ENCODE measurements at regions not wholly inside any gene's neighbourhood (a gene's known extent, or its start where the extent isn't known, plus 50 kb on each side); places are given as distances from the start of the nearest gene placed in this dataset.

GRCh38 chrX:69038816-69039215, 126.4 kb downstream of the PJA1 start:
- no peaks in the 10 kb centered on the region for H3F3A ChIP-seq (ENCODE audit: insufficient read depth, low read length)
- H3K4me2 ChIP-seq (ENCODE audit: low read depth, low read length), result no peak overlapping the region
- no peak overlapping the region for H3K9ac ChIP-seq (ENCODE audit: low read length)
- no peaks in the 10 kb centered on the region for H3K9me2 ChIP-seq (replicated peaks; ENCODE audit: insufficient read depth, low read length)
- H3K79me2 ChIP-seq (ENCODE audit: low read length), result no peaks in the 10 kb centered on the region
- H4K20me1 ChIP-seq (ENCODE audit: insufficient read depth, low read length), result no peaks in the 10 kb centered on the region
- DNase-seq, result no peak
- no peaks in the 10 kb centered on the region for H3K27me3 ChIP-seq (replicated peaks; ENCODE audit: insufficient read depth, low read length)
- no peak for TF ChIP-seq EZH2phosphoT487 (IDR thresholded peaks at IDR 0.05; ENCODE audit: low read length)
- TF ChIP-seq EZH2 (optimal IDR thresholded peaks at IDR 0.05; ENCODE audit: low read depth, low read length), result no peak
- TF ChIP-seq CTCF (IDR thresholded peaks at IDR 0.05; ENCODE audit: low read length), result no peak
- H3K4me3 ChIP-seq (ENCODE audit: low read length), result no peak overlapping the region
- H3K27ac ChIP-seq (ENCODE audit: low read length), result no peak overlapping the region
- no peaks in the 10 kb centered on the region for H3K9me3 ChIP-seq (replicated peaks; ENCODE audit: insufficient read depth, low read length)
- no peak overlapping the region for H2AFZ ChIP-seq (ENCODE audit: low read length)
- no peaks in the 10 kb centered on the region for H3K36me3 ChIP-seq (replicated peaks; ENCODE audit: insufficient read depth, low read length)
- H3K4me1 ChIP-seq (ENCODE audit: low read length), result no peaks in the 10 kb centered on the region

GRCh38 chrX:69038188-69038587, 127.1 kb downstream of the PJA1 start:
- H2AFZ ChIP-seq (ENCODE audit: low read length), result no peak overlapping the region
- no peaks in the 10 kb centered on the region for H3K9me2 ChIP-seq (replicated peaks; ENCODE audit: insufficient read depth, low read length)
- H3K27ac ChIP-seq (ENCODE audit: low read length), result no peak overlapping the region
- H3K9me3 ChIP-seq (replicated peaks; ENCODE audit: insufficient read depth, low read length), result no peaks in the 10 kb centered on the region
- no peaks in the 10 kb centered on the region for H4K20me1 ChIP-seq (ENCODE audit: insufficient read depth, low read length)
- no peak overlapping the region for H3K4me2 ChIP-seq (ENCODE audit: low read depth, low read length)
- no peak overlapping the region for H3K9ac ChIP-seq (ENCODE audit: low read length)
- no peaks in the 10 kb centered on the region for H3F3A ChIP-seq (ENCODE audit: insufficient read depth, low read length)
- H3K4me3 ChIP-seq (ENCODE audit: low read length), result no peak overlapping the region
- no peak for DNase-seq
- no peak for TF ChIP-seq CTCF (IDR thresholded peaks at IDR 0.05; ENCODE audit: low read length)
- no peak for TF ChIP-seq EZH2 (optimal IDR thresholded peaks at IDR 0.05; ENCODE audit: low read depth, low read length)
- TF ChIP-seq EZH2phosphoT487 (IDR thresholded peaks at IDR 0.05; ENCODE audit: low read length), result no peak
- no peaks in the 10 kb centered on the region for H3K4me1 ChIP-seq (ENCODE audit: low read length)
- no peaks in the 10 kb centered on the region for H3K79me2 ChIP-seq (ENCODE audit: low read length)
- no peaks in the 10 kb centered on the region for H3K27me3 ChIP-seq (replicated peaks; ENCODE audit: insufficient read depth, low read length)
- H3K36me3 ChIP-seq (replicated peaks; ENCODE audit: insufficient read depth, low read length), result no peaks in the 10 kb centered on the region

- no peak overlapping the region for H2AFZ ChIP-seq (ENCODE audit: low read length)
- H3K27ac ChIP-seq (ENCODE audit: low read length), result no peak overlapping the region
- no peaks in the 10 kb centered on the region for H3K27me3 ChIP-seq (replicated peaks; ENCODE audit: insufficient read depth, low read length)
- DNase-seq, result no peak
- TF ChIP-seq CTCF (IDR thresholded peaks at IDR 0.05; ENCODE audit: low read length) (no peak), EZH2 (optimal IDR thresholded peaks at IDR 0.05; ENCODE audit: low read depth, low read length) (no peak), EZH2phosphoT487 (IDR thresholded peaks at IDR 0.05; ENCODE audit: low read length) (no peak)
- no peaks in the 10 kb centered on the region for H3K79me2 ChIP-seq (ENCODE audit: low read length)
- no peak overlapping the region for H3K9ac ChIP-seq (ENCODE audit: low read length)
- no peaks in the 10 kb centered on the region for H3K4me1 ChIP-seq (ENCODE audit: low read length)
- no peaks in the 10 kb centered on the region for H3K9me2 ChIP-seq (replicated peaks; ENCODE audit: insufficient read depth, low read length)
- H3F3A ChIP-seq (ENCODE audit: insufficient read depth, low read length), result no peaks in the 10 kb centered on the region
- no peak overlapping the region for H3K4me2 ChIP-seq (ENCODE audit: low read depth, low read length)
- no peaks in the 10 kb centered on the region for H3K36me3 ChIP-seq (replicated peaks; ENCODE audit: insufficient read depth, low read length)
- H3K4me3 ChIP-seq (ENCODE audit: low read length), result no peak overlapping the region
- H3K9me3 ChIP-seq (replicated peaks; ENCODE audit: insufficient read depth, low read length), result no peaks in the 10 kb centered on the region
- H4K20me1 ChIP-seq (ENCODE audit: insufficient read depth, low read length), result no peaks in the 10 kb centered on the region
These were observed 127.5 kb downstream of the PJA1 start for GRCh38 chrX:69037786-69038185.

Data from MM.1S (cell line).